Heart left ventricle (tissue), 13 donors: ENCODE measurements at regions not wholly inside any gene's neighbourhood (a gene's known extent, or its start where the extent isn't known, plus 50 kb on each side); places are given as distances from the start of the nearest gene placed in this dataset.
"Not testable (repeated sequence)": the region's sequence is repeated elsewhere in the genome, so short reads cannot be mapped to it uniquely, and the experiment has no call there.

ENCODE experiments used
- POLR2A ChIP-seq, 2 donors: fragments of 450-650 bp; IDR thresholded peaks; one replicate each; pipeline ENCODE4 v1.6.1; 2017; ENCODE audit warnings: antibody characterized with exemption in 2 of 2, mild to moderate bottlenecking in 2 of 2, moderate library complexity in 2 of 2
- TF ChIP-seq, protein P1 (sequence below), 12 donors: fragments of 200-600 bp; sonication (generic) in 4 of 12; IDR thresholded peaks; one replicate each; pipeline versions ENCODE4 v1.5.0 to v1.8.0; 2018 to 2022; ENCODE audit warnings: antibody characterized with exemption in 12 of 12, mild to moderate bottlenecking in 5 of 12
- donor health status: ischemic (EF 13 %, LVEDD 7.1; RV severe dilation, severe dysfunction).
- donor health status: DM: no; HTN: yes; CAD: no.
- donor health status: DM: no; HTN: no; CAD: no.
- donor health status: ischemic (EF 25% LVEDD 6.9; RV normal size, moderate dysfunction).
- donor health status: ischemic (EF 25% LVEDD 5.7; RV mildly dilated, moderate dysfunction).
- donor health status: ischemic (EF 35%, LVEDD 5.7; RV mildly dilated, moderate dysfunction).
- donor health status: nonischemic (EF 11% LVEDD 7.7; RV severe dilation, severe dysfunction).
- donor health status: DM: yes; HTN: yes; CAD: no.
- donor health status: PGD.
- donor health status: ischemic (EF 29% LVEDD 5.4; RV normal size, mild dysfunction).
- donor health status: nonischemic (EF 23%, LVEDD 6.1; RV moderate dilation, normal function).

DNA sequence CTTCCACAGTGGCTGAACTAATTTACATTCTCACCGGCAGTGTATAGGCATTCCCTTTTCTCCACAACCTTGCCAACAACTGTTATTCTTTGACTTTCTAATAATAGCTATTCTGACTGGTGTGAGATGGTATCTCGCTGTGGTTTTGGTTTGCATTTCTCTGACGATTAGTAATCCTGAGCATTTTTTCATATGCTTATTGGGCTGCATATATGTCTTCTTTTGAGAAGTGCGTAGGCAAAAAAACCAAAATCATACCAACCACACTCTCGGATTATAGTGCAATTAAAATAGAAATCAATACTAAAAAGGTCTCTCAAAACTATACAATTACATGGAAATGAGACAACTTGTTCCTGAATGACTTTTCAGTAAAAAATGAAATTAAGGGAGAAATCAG, 74.8 kb upstream of the NBPF20 start:
- TF ChIP-seq, protein P1, sequence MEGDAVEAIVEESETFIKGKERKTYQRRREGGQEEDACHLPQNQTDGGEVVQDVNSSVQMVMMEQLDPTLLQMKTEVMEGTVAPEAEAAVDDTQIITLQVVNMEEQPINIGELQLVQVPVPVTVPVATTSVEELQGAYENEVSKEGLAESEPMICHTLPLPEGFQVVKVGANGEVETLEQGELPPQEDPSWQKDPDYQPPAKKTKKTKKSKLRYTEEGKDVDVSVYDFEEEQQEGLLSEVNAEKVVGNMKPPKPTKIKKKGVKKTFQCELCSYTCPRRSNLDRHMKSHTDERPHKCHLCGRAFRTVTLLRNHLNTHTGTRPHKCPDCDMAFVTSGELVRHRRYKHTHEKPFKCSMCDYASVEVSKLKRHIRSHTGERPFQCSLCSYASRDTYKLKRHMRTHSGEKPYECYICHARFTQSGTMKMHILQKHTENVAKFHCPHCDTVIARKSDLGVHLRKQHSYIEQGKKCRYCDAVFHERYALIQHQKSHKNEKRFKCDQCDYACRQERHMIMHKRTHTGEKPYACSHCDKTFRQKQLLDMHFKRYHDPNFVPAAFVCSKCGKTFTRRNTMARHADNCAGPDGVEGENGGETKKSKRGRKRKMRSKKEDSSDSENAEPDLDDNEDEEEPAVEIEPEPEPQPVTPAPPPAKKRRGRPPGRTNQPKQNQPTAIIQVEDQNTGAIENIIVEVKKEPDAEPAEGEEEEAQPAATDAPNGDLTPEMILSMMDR (IDR thresholded peaks at IDR 0.05): not testable (repeated sequence)
- TF ChIP-seq POLR2A (IDR thresholded peaks at IDR 0.05): not testable (repeated sequence)
